Stromal cell of bone marrow (primary cell): ENCODE measurements at regions not wholly inside any gene's neighbourhood (a gene's known extent, or its start where the extent isn't known, plus 50 kb on each side); places are given as distances from the start of the nearest gene placed in this dataset.

ENCODE experiments used
- DNase-seq: peaks from one replicate; pipeline ENCODE4 v3.0.0-alpha.2; 2012; ENCODE audit warnings: low read depth

DNA sequence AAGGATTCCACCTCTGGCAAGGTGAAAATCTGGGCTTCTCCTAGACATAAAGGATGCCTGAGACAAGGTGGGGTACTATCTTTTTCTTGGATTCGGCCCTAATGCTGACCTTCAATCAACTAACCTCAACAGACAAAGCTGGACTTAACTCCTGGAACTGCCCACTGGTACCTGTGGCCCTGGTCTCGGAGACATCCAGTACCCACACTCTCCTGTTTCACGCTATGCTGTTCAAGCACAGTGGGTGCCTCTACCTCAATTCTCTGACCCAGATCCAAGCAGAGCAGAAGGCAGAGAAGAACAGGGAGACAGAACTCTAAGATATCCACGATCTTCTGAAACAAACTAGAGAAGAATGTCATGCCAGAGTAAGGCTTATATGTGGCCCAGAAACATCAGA lies 189.8 kb upstream of the FOXQ1 start:
- no peak for DNase-seq

DNA sequence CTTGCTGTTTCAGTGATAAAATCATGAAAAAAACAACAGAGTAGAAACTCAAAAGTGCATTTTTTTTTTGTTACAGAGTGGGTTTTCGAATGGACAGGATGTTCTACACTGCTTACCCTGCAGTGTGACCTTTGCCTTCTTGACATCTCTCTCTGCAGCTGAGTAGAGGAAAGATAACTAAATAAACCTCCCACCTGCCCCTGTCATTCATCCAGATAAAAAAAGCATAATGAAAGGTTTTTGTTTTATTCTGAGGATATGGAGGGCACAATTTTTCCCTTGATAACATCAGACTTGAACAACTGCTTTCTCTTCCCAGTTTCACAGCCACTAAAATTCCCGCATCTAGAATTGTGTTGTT lies 193.6 kb upstream of the FOXQ1 start:
- no peak for DNase-seq

DNA sequence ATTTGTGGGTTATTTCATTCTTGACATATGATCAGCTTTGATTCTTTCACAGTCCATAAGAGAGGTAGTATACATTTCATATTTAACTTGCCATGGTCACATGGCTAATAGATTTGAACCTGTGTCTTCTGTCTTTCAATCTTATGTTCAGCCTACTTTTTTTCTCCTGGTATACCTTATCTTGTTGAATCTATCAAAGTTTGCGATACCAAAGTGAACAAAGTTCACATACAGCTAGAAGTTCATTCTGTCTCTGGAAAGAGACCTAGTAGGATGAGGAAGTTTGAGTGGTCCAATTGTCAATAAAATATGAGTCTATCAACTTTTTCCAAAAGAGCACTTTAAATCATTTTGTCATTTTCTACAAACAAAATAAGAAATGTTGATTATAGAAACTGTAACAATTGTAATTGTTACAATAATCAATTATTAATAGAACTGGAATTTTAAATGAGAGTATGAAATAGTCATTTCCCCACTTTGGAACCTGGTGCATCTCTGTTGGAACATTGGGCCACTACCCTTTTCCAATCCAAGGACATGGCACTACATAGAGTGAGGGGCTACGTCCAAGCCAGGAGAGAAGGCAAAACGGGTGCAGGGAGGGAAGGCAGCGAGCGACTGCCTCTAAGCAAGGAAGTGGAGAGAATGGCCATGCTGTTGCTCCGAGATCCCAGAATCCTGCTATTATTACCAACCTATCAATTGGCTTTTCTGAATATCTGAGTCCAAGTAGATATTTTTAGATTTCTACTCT lies 194.2 kb upstream of the FOXQ1 start:
- DNase-seq = no peak

DNA sequence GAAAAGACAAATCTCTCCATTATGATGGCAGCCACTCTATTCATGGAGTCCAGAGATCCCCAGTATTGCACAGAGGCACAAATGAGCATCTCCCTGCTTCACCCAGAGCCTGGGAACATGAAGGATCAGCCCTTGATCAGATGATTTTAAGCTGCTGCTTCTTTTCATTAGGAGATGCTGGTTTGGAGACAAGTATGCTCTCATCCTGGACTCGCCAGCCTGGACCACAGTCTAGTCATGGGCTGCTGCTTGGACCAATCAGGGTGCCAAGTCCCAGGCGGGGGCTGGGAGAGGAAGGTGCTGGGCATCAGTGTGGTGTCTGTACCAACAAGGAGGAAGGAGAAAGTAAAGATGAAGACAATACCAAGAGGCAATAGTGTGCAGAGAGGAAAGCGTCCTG lies 195.7 kb upstream of the FOXQ1 start:
- no peak for DNase-seq

DNA sequence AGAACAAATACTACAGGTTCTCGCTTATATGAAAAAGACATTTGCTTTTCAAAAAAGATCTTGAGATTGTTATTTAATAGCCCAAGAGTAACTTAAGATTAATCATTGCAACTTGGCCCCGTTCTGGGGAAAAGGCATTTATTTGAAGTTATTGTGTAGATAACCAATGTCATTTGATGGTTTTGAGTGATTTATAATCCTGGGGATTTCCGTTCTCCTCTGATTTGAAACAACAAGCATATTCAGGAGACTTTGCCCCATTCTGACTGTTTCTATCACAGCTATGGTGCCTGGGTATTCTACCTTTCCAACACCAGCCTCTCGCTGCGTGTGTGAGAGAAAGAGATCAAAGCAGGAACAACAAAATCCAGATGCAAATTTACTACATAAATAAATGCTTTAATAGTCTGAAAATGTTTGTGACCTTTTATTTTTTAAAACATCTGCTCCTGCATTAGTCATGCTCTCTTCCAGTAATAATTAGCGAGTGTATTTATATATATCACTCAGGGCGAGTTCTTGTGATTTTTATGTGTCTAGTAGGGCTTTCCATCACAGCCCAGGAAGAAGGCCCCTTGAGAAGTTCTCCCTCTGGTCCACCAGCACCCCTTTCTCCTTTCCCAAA lies 197.9 kb upstream of the FOXQ1 start:
- no peak for DNase-seq

DNA sequence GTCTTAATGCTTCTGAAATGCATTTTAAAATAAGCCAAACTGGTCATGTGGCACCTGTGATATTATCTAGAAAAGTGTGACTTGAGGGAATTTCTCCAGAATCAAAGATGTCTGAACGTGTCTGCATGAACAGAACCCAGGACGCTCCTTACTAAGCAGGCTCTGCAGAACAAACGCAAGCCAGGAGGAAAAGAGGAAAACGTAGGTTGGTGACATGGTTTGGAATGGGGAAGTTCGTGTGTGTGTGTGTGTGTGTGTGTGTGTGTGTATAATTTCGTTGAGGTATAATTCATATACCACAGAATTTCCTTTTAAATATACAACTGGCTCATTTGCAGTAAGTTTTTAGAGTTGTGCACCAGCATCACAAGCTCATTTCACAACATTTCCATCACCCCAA lies 200.5 kb upstream of the FOXQ1 start:
- DNase-seq = no peak

DNA sequence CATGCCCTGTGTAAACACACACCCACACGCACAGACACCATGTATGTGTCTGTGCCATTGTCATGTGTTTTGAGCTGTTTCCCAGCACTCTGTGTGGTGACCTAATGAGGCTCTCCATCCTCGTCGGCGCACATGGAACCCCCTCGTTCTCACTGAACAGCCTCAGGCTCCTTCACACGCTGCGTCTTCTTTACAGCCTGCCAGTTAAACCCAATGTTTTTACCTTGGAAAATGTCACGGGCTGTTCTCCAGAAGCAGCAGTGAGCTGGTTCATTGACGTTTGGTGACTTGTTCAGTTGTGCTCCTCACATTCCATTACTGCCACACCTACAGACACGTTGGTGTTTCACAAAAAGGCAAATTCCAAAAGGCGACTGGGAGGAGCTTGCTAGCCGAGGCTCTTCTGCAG lies 201.0 kb upstream of the FOXQ1 start:
- DNase-seq = no peak

DNA sequence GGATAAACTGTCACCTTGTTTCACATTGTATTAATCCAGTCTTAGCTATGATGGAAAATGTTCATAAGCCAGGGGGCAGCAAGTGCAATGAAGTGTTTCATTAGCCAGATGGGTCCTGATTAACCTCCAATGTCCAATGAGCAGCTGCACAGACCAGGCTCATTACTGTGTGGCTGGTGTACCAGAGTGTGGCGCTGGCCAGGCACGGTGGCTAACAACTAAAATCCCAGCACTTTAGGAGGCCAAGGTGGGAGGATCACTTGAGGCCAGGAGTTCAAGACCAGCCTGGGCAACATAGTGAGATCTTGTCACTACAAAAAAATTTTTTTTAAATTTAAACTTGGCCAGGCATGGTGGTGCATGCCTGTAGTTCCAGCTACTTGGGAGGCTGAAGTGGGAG lies 201.7 kb upstream of the FOXQ1 start:
- DNase-seq = no peak

DNA sequence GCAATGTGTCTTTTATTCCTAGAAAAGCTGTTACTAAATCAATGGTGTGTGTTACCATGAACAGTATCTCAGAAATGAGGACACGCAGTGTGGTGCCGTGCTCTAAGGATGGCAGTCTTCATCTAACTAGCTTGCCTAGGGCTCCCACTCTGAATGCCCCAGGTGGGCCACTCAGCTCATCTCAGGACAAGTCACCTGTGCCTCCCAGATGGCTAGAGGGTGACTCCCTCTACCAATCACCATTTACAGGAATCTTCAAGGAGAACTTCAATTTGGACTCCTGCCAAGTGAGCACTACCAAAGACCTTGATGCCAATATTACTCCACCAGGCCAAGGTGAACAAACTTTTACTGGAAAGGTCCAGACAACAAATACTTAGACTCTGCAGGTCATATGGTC lies 202.8 kb upstream of the FOXQ1 start:
- DNase-seq = no peak

DNA sequence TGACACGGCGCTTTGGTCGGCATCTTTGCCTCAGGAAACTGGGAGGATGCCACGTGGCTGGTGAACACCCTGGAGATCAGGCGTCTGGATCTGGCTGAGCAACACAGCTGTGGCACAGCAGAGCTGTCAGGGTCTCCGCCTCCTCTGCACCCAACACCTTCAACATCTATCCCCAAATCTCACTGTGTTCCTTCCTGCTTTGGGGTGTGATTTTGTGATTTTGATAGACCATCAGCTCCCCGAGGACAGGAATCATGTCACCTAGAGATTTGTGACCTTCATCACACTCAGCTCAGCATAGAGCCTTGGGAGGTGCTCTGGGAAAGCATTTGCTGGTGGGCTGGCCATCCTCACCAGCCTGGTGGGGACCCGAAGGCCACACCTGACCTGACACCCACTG lies 203.7 kb upstream of the FOXQ1 start:
- DNase-seq = no peak

DNA sequence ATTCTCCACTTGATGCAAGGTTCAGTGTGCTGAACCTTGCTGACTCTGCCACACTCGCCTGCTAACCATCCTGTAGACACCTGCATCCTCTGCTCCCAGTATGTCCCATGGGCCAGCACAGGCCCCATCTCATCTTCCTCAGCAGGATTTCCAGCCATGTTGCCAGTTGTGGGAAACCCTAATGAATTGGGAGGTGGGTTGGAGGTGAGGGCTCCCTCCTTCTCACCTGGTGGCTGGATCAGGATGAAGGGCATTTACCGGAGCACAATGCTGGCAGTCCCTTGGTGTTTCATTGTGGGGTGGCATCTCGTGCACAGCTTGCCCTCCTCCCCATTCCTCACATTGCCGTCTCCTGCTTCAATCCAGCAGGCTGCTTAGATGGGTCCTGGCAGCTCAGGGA lies 204.3 kb upstream of the FOXQ1 start:
- DNase-seq = no peak

DNA sequence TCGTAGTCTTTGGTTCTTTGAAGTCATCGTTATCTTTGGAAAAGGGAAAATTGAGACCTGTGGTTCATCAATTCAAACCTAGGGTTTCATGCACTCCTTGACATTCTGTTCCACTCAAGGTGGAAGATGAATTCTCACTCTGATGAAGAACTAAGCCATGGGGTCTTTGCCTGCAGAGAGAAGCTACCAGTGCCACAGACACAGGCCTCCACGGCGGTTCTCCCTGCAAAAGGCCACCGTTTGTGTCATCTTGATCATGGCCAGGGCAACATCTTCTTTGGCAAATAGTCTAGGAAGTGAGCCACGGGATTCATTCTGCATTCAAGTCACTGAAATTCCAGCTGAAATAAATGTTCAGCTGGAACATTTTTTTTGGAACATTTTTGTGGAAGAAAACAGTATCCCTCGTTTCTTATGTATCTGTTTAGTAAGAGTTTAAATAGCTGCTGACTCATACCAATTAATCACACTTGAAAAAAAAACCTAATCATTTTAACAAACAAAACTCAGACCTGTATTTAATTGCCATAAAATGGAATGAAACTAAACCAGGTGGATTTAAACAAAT lies 206.0 kb upstream of the FOXQ1 start:
- DNase-seq = no peak

DNA sequence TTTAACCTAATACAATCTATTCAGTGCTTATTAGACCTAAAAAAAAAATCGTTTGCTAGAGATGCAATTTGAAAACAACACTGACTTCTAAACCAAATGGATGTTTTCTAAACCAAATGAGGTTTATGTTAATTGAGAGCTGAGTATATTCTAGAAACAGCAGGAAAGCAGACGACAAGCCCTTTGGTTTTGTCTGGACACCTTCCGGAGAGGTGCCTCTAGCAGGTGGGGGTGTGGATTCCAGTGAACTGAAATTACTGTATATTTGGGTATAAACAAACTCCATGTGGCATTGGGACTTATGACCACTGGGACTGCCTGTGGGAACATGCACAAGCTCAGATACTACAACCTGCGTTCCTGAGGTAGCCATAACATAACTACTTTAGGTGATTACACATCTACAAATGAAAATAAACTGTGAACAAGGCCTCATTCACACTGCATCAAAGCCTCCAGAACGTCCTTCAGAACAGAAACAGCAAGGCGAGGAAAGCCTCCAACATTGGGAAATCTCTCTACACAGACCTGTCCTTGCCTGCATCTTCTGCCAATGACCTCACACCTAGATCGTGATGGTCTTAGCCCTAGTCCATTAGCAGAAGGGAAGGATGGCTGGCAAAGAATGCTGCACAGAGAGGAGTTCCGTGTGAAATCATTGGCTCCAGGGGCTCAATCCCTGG lies 206.8 kb upstream of the FOXQ1 start:
- DNase-seq = no peak

DNA sequence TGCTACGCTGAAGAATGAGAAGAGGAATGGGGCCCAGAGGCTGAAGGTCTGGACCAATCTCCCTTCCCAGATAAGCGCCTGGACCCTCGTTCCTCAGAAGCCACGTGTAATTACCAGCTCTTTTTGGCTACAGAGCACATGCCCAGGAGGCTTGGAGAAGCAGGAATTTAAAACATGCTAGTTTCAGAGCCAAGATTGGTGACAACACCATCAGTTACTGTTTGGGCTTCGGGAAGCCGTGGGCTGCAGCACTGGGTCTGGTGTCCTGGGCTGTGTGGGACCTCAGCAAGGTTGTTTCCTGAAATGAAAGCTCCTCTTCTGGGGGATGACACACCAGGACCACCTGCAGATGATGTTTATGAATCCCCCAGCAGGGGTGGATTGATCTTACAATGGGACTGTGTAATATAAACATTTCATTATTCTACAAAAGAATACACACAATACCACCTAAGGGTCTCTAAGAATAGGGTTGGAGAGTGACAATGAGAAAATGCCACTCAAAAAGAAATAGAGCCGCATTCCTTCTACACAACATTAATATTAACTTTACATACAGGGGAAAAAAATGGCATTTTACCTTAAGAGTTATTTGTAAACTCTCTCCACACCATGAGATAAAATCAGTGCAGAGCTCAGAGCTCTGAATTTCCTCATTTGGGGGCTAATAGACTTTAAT lies 207.8 kb upstream of the FOXQ1 start:
- DNase-seq = no peak

DNA sequence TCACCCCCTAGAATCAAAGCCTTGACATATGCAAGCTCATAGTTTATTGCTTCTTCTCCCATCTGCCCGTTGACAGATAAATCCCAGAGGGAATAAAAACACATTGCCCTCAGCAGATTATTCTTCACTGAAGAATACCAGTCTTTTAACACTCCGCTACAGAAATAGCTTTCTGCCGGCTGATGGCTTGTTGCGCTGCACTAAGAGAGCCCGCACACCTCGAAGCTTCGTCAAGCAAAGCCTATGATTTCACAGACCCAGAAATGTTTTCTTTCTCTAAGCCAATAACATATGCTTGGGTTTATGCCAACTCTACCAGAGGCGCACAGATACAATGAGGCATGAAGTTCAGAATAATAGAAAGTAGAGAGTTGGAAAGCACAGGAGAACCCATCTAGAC lies 208.9 kb upstream of the FOXQ1 start:
- no peak for DNase-seq

DNA sequence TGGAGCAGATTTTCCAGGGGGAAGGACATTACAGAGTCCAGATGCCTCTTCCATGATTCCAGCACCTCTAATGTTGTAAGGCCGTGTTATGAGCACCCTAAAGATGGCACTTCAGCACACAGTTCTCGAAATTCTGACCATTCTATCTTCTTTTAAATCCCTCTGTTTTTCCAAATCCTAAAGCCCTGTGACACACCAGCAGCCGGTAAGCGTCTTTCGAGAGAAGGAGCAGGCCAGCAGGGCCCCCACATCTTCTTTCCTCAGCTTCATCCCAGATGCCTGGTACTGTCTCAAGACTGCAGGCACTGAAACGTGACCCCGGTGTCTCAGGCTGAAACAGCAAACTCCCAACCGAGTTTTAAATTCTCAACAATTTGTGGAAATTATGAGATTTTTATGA lies 211.6 kb upstream of the FOXQ1 start:
- DNase-seq = no peak

DNA sequence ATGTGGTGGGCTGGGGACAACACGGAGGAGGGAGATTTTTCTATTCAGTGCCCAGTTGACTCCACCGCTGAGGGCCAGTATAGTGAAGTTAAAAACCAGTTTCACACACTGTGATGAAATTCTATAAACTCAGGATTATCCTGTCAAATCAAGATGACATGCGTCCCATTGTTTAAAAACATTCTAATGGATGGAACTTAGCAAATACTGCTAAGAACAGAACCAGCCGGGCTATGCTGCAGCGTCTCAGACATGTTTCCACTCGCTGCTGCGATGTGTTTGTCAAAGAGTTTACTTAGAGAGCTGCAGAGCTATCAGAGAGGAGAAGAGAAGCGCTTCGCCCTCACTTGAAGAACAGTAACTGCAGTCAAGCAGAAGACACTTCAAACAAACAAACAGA lies 212.6 kb upstream of the FOXQ1 start:
- DNase-seq = no peak

DNA sequence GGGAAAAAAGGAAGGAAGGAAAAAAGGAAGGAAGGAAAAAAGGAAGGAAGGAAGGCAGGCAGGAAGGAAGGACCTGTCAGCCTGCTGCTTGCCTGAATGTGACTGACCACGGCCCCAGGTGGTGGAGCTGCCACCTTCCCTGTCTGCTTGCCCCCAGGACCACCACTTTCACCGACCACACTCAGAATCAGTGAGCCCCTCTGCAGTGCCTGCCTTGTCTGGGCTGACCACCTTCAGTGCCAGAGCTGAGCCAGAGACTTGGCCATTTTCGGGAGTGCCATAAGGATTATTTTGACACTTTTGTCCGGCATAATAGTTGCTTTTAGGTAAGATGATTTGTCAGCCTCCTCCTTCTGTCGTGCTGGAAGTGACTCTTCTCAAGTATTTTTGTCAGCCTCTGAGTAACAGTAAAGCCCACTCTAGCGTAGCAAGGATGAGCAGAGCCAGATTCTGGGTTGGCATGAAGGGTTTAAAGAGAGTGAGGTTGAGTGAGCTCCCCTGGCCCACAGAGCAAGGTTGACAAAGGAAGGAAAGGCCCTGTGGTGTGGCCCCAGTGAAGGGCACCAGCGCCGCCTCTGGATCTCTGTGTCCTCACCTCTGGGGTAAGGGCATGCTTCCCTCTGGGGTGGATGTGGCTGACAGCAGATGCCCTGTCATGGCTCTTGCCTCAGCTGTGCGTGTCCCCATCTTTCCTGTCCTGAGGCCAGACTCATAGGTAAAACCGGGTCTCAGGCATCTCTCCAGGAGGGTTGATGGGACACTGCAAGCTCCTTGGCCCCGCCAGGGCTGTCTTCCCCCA lies 214.7 kb upstream of the FOXQ1 start:
- no peak for DNase-seq

DNA sequence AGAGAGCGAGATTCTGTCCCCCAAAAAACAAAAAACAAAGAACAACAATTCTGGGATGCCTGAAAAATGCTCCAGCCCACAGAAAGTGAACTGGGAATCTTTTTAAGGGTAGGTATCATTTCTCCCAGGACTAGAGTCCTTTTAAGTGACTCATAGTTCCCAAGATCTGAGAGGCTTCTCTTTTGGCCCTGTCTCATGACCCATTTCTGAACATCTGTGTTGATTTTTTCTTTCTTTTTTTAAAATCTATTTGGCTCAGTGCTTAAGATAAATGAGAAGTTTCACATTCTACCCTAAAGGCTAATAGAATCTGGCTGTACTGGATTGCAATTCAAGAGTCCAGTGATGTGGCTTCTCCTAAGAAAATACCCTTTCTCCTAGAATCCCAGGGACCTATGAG lies 217.6 kb upstream of the FOXQ1 start:
- DNase-seq = peak; percentile 51

DNA sequence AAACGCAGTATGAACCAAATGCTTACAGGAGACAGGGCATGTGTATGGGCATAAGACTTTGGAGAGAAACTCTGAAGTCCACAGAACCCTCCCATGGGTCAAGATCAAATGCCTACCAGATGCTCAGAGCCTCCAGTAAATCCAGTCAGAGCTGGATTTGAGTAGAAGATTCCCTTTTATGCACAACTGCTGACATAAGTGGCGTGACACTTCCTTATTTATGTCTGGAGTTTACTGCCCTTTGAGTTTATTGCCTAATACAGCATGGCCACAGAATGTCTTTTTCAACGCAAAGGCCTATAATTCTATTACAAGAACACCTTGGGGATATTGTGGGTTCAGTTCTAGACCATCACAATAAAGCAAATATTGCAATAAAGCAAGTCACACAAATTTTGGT lies 220.0 kb upstream of the FOXQ1 start:
- DNase-seq = no peak

DNA sequence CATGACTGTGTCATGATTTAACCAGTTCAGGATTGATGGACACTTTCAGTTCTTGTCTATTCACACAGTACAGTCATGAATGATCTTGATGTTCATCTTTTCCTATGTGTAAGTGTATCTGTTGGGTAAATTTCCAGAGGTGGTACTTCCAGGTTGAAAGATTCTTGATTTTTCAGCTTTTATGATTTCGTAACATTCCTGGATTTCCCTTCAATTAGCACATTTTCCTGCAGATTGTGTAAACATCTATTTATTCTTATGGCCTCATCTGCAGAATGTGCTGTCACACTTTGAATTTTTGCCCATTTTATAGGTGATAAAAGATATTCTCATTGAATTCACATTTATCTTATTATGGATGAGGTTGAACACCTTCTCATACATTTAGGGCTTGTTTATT lies 222.0 kb upstream of the FOXQ1 start:
- no peak for DNase-seq

DNA sequence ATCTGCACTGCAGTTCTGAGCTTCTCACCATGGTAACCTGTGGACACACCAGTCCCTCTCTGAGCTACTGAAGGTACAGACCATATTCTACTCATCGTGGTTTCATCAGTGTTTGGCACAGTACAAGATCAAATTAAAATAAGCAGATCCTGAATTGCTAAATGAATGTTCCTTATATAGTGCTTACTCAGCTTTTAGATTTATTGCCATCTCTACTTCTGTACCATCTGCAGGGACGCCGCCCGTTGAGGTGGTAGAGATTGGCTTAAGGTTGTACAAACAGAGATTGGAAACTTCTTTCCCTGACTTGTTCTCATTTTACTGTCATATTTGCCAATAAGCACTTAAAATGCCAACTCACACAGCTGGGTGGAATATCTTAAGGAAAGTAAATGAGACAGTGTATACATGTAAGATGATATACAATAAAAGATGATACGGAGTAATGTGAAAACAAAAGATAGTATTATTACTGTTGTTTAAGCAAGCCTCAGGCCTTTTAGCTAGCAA lies 223.4 kb upstream of the FOXQ1 start:
- DNase-seq = no peak
